Naive B cell (primary cell): ENCODE measurements at regions not wholly inside any gene's neighbourhood (a gene's known extent, or its start where the extent isn't known, plus 50 kb on each side); places are given as distances from the start of the nearest gene placed in this dataset.
A peak's percentile ranks its signal among the peaks of the same experiment; 100 is the strongest.

Experiments used
- ATAC-seq, 2 donors: fragments of 150-1000 bp; cut with Tn5 transposase; 2 replicates each; pipeline ENCODE4 v1.10.0; 2021; ENCODE audit warnings: low read depth in 2 of 2, mild to moderate bottlenecking in 2 of 2, moderate library complexity in 2 of 2
- DNase-seq: peaks from one replicate; pipeline ENCODE4 v3.0.0; 2022
- H3K27ac Mint-ChIP-seq, 6 donors: one replicate each; pipeline ENCODE4 v1.8.0; 2020 to 2022; ENCODE audit warnings: mild to moderate bottlenecking in 6 of 6, mixed read lengths in 6 of 6, moderate library complexity in 5 of 6, inconsistent platforms in 2 of 6
- H3K27me3 Mint-ChIP-seq, 3 donors: one replicate each; pipeline ENCODE4 v1.8.0; 2021 to 2022; ENCODE audit warnings: mixed read lengths in 3 of 3, mild to moderate bottlenecking in 1 of 3
- H3K36me3 Mint-ChIP-seq, 2 donors: one replicate each; pipeline ENCODE4 v1.8.0; 2020 to 2022; ENCODE audit warnings: mixed read lengths in 2 of 2, inconsistent platforms in 1 of 2, mild to moderate bottlenecking in 1 of 2
- H3K4me1 Mint-ChIP-seq, 3 donors: one replicate each; pipeline ENCODE4 v1.8.0; 2020 to 2022; ENCODE audit warnings: mixed read lengths in 3 of 3, inconsistent platforms in 1 of 3, mild to moderate bottlenecking in 1 of 3, moderate library complexity in 1 of 3
- H3K4me3 Mint-ChIP-seq, 8 donors: one replicate each; pipeline ENCODE4 v1.8.0; 2020 to 2022; ENCODE audit warnings: mild to moderate bottlenecking in 8 of 8, mixed read lengths in 8 of 8, moderate library complexity in 8 of 8, inconsistent platforms in 2 of 8
- H3K9me3 Mint-ChIP-seq, 7 donors: one replicate each; pipeline ENCODE4 v1.8.0; 2020 to 2022; ENCODE audit warnings: mixed read lengths in 7 of 7, mild to moderate bottlenecking in 5 of 7, inconsistent platforms in 2 of 7, moderate library complexity in 1 of 7

DNA sequence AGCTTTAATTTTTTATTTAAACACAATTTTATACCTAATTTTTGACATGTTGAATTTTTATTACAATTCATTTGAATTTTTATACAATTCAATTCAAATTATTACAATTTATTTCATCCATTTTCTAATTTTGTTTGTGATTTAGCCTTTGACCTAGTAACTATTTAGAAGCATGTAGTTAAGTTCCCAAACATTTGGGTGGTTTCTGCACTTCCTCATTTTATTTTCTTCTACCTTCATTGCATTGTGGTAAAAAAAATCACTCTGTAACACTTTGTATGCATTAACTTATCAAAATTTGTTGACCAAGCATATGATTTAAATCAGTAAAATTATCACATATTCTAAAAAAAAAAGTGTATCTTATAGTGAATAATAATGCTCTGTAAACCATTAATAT is 928.9 kb downstream of the ARAP2 start:
- no peak overlapping the region for H3K4me3 Mint-ChIP-seq
- no peak for ATAC-seq
- DNase-seq = no peak
- H3K36me3 Mint-ChIP-seq = no peaks in the 10 kb centered on the region
- peaks cover 0 to 4% (median 3%) of the 10 kb centered on the region in 7 donors for H3K9me3 Mint-ChIP-seq
- H3K27me3 Mint-ChIP-seq = no peaks in the 10 kb centered on the region
- H3K4me1 Mint-ChIP-seq = no peaks in the 10 kb centered on the region
- H3K27ac Mint-ChIP-seq = no peak overlapping the region

DNA sequence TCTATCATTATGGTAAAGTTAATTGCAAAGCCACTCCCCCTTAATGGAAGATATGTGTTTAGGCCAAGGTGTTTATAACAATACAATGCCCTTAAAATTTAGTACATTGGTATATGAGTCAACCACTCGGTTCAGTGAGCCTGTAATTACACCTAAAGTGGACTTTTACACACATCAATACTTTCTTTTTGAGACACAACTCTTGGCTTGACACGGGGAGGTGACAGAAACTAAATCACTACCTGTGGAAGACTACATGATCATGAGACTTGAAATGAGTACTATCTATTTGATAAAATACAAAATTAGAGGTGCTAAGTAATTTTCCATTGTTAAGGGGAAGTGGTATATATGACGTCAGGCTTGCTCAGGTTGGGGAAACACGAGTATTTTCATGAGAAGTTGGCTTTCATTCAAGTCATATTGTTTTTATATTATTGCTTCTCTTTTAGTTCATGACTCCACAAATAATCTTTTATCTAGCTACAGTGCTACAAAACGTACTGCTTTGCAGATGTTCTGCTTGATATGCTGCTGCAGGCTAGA is 918.3 kb downstream of the ARAP2 start:
- no peak for ATAC-seq
- H3K27me3 Mint-ChIP-seq = no peaks in the 10 kb centered on the region
- H3K4me3 Mint-ChIP-seq = no peak overlapping the region
- peaks cover 0 to 6% (median 1%) of the 10 kb centered on the region in 7 donors for H3K9me3 Mint-ChIP-seq
- H3K27ac Mint-ChIP-seq = no peak overlapping the region
- H3K4me1 Mint-ChIP-seq = no peaks in the 10 kb centered on the region
- no peak for DNase-seq
- H3K36me3 Mint-ChIP-seq = no peaks in the 10 kb centered on the region

DNA sequence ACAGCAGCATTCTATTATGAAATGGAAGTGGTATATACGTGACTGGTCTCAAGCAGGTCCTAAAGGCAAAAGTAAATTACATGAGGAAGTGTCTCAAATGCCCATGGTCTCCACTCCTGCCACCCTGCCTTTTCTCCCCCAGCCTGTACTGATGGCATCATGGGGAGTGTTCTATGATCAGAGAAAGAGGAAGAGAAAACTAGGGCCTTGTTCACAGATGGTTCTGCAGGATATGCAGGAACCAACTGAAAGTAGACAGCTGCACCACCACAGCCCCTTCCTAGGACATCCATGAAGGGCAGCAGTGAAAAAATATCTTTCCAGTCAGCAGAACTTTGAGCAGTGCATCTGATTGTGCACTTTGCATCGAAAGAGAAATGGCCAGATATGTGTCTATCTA is 901.5 kb downstream of the ARAP2 start:
- H3K4me1 Mint-ChIP-seq = no peaks in the 10 kb centered on the region
- H3K27me3 Mint-ChIP-seq = no peaks in the 10 kb centered on the region
- no peak overlapping the region for H3K4me3 Mint-ChIP-seq
- H3K36me3 Mint-ChIP-seq = no peaks in the 10 kb centered on the region
- DNase-seq (no peak), ATAC-seq (no peak)
- H3K9me3 Mint-ChIP-seq = peaks cover 0 to 10% (median 5%) of the 10 kb centered on the region in 7 donors
- H3K27ac Mint-ChIP-seq = no peak overlapping the region

DNA sequence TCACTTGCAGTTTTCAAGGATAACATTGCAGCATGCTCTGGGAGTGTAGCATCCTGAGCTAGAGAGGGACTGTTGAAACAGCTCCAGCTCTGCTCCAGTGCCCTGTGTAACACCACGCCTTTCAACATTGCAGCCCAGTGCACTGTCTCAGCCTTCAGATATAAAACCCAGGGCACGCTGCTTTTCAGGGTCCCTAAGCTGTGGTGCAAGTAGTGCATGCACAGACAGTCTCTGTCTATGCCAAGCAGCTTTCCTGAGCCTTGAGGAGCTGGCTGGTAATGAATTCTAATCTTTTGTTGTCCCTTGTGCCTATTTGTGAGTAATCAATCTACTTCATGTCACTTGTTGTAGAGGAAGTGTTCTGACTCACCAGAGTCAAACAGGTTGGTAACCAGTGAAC is 897.0 kb downstream of the ARAP2 start:
- H3K4me3 Mint-ChIP-seq = no peak overlapping the region
- peaks cover 12 to 24% (median 18%) of the 10 kb centered on the region in 7 donors for H3K9me3 Mint-ChIP-seq
- DNase-seq (no peak), ATAC-seq (no peak)
- no peaks in the 10 kb centered on the region for H3K36me3 Mint-ChIP-seq
- H3K27ac Mint-ChIP-seq = no peak overlapping the region
- H3K4me1 Mint-ChIP-seq = no peaks in the 10 kb centered on the region
- H3K27me3 Mint-ChIP-seq = no peaks in the 10 kb centered on the region

DNA sequence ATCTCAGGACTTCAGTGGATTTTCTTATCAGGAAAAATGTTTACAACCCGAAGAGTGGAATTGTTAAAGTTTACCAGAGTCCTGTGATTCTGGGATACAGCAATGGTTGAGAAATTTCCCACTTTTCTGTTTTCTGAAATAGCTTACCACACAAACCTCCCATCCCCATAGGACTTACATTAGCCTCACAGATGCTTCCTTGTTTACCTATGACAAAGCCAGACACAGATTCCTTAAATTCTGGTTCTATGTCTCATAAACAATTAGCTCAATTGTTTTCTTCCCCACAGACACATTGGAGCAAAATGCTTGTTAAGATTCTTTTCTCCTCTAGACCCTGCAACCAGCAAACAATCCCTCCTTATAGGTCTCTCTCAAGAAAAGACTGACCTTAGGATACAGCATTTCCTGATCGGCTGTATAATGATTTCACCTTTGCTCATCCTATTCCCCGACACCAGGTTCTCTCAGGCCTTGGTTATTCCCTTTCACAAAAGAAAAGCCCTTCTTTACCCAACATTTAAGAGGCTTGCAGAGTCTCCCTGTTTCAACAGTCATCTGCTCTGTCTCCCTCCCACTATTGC is 886.2 kb downstream of the ARAP2 start:
- Mint-ChIP-seq H3K4me1 (no peaks in the 10 kb centered on the region), H3K9me3 (peaks cover 0 to 17% (median 4%) of the 10 kb centered on the region in 7 donors), H3K27ac (peak overlapping the region in 1 of 6 donors; percentile 70), H3K4me3 (no peak overlapping the region), H3K27me3 (no peaks in the 10 kb centered on the region), H3K36me3 (no peaks in the 10 kb centered on the region)
- no peak for ATAC-seq
- no peak for DNase-seq

DNA sequence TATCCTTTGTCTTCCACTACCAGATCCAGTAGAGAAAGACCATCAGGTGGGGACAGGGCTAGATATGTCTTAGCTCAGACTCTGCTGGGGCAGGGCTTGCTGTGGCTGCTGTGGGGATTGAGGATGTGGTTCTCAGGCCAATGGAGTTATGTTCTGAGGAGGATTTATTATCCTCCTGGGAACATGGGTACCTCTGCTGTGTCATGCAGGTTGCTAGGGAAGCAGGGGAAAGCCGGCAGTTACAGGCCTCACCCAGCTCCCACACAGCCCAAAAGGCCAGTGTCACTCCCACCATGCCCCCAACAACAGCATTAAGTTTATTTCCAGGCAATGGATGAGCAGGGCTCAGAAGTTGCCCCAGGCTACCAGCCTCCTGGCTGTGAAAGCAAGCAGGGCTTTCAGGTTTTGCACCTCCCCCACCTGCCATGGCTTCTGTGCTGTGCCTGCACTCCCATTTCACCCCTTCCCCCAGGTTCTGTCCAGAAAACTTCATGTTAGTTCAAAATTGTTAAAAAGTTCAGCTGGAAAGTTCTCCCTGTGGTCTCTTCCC is 879.9 kb downstream of the ARAP2 start:
- peaks cover 0 to 17% (median 7%) of the 10 kb centered on the region in 7 donors for H3K9me3 Mint-ChIP-seq
- ATAC-seq = no peak
- H3K36me3 Mint-ChIP-seq = no peaks in the 10 kb centered on the region
- no peak for DNase-seq
- H3K27me3 Mint-ChIP-seq = no peaks in the 10 kb centered on the region
- no peak overlapping the region for H3K4me3 Mint-ChIP-seq
- peak overlapping the region in 1 of 6 donors; percentile 39 for H3K27ac Mint-ChIP-seq
- no peaks in the 10 kb centered on the region for H3K4me1 Mint-ChIP-seq

DNA sequence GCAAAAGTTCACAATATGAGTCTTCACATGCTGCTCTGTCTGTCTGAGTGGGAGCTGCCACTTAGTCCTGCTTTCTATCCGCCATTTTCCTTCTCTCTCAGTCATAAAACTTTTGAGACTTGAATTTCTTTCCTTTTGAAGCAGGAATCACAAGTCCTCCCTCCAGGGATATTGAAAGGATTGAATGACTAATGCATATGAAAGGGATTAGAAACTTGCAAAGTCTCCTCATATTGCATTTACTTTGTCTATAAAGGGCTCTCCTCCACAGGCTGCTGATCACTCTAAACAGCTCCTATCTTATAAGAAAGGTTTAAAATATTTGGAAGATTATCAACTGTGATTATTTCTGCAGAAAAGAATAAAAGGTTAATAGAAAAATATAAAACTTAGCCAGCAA is 879.1 kb downstream of the ARAP2 start:
- H3K9me3 Mint-ChIP-seq = peaks cover 0 to 13% (median 4%) of the 10 kb centered on the region in 7 donors
- no peaks in the 10 kb centered on the region for H3K27me3 Mint-ChIP-seq
- ATAC-seq = no peak

DNA sequence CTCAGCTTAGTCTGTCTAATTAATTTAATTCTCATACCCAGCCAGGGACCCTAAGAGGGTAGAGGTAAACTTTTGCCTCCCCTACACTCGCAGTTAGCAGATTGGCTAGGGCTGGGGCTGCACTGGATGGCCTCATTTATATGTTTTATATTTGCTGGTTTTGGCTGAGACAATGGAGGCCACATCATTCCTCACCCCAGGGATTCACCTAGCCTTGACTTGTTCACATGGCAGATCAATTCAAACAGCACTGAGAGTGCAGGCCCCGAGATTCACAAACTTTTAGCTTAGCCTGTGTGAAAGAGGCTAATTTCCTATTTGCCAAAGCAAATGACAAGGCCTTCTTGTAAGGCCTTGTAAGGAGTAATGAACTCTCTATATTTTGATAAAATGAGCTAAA is 844.4 kb downstream of the ARAP2 start:
- H3K4me1 Mint-ChIP-seq = no peaks in the 10 kb centered on the region
- no peaks in the 10 kb centered on the region for H3K36me3 Mint-ChIP-seq
- H3K27ac Mint-ChIP-seq = no peak overlapping the region
- DNase-seq = no peak
- H3K9me3 Mint-ChIP-seq = peaks cover 0 to 2% (median 0%) of the 10 kb centered on the region in 7 donors
- ATAC-seq = no peak
- no peak overlapping the region for H3K4me3 Mint-ChIP-seq
- H3K27me3 Mint-ChIP-seq = no peaks in the 10 kb centered on the region

More for the DNA sequence above, 879.1 kb downstream of the ARAP2 start:
- H3K27ac Mint-ChIP-seq = no peak overlapping the region
- no peak for DNase-seq
- no peaks in the 10 kb centered on the region for H3K4me1 Mint-ChIP-seq
- H3K36me3 Mint-ChIP-seq = no peaks in the 10 kb centered on the region
- no peak overlapping the region for H3K4me3 Mint-ChIP-seq

DNA sequence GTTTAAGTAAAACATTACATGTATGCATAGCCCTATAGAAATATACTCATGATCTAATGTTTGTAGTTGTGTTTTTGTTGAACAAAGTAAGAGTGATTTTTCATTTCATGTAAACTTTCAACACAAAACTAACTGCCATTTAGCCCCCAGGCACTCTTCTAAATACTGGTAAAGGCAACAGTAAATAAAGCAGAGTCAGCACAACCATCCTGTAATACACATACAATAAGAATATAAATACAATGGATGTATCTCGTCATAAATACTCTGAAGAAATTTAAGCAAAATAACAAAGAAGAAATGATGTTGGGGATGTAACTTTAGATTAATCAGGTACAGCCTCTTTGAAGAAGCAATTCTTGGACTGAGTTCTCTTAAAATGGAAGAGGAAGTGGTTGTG is 821.2 kb downstream of the ARAP2 start:
- DNase-seq (no peak), ATAC-seq (no peak)
- H3K36me3 Mint-ChIP-seq = no peaks in the 10 kb centered on the region
- H3K4me1 Mint-ChIP-seq = no peaks in the 10 kb centered on the region
- peaks cover 0 to 5% (median 0%) of the 10 kb centered on the region in 7 donors for H3K9me3 Mint-ChIP-seq
- H3K27ac Mint-ChIP-seq = no peak overlapping the region
- H3K4me3 Mint-ChIP-seq = no peak overlapping the region
- no peaks in the 10 kb centered on the region for H3K27me3 Mint-ChIP-seq

DNA sequence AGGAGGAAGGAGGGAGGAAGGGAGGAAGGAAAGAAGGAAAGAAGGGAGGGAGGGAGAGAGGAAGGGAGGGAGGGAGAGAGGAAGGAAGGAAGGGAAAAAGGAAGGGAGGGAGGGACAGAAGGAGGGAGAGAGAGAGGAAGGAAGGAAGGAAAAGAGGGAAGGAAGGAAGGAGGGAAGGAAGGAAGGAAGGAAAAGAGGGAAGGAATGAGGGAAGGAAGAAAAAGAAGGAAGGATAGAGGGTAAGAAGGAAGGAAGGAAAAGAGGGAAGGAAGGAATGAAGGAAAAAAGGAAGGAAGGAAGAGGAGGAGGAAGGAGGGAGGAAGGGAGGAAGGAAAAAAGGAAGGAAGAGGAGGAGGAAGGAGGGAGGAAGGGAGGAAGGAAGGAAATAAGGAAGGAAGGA is 796.8 kb downstream of the ARAP2 start:
- H3K27me3 Mint-ChIP-seq = no peaks in the 10 kb centered on the region
- no peak for ATAC-seq
- H3K36me3 Mint-ChIP-seq = peaks cover 0 to 7% of the 10 kb centered on the region in 2 donors
- peaks cover 1 to 28% (median 11%) of the 10 kb centered on the region in 7 donors for H3K9me3 Mint-ChIP-seq
- H3K27ac Mint-ChIP-seq = no peak overlapping the region
- no peak overlapping the region for H3K4me3 Mint-ChIP-seq
- DNase-seq = no peak
- no peaks in the 10 kb centered on the region for H3K4me1 Mint-ChIP-seq

DNA sequence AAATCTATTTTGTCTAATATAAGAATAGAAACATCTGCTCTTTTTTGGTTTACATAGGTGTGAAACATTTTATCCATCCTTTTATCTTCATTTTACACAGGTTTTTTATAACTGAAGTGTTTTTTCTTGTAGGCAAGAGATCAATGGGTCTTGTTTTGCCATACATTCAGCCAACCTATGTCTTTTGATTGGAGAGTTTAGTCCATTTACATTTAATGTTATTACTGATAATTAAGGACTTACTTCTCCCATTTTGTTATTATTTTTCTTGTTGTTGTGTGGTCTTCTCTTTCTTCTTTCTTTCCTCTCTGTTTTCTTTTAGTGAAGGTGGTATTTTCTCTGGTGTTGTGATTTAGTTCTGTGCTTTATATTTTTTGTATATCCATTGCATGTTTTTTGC is 785.3 kb downstream of the ARAP2 start:
- H3K36me3 Mint-ChIP-seq = no peaks in the 10 kb centered on the region
- no peaks in the 10 kb centered on the region for H3K27me3 Mint-ChIP-seq
- H3K9me3 Mint-ChIP-seq = peaks cover 5 to 23% (median 11%) of the 10 kb centered on the region in 7 donors
- H3K27ac Mint-ChIP-seq = no peak overlapping the region
- no peak overlapping the region for H3K4me3 Mint-ChIP-seq
- ATAC-seq = no peak
- H3K4me1 Mint-ChIP-seq = no peaks in the 10 kb centered on the region
- no peak for DNase-seq

DNA sequence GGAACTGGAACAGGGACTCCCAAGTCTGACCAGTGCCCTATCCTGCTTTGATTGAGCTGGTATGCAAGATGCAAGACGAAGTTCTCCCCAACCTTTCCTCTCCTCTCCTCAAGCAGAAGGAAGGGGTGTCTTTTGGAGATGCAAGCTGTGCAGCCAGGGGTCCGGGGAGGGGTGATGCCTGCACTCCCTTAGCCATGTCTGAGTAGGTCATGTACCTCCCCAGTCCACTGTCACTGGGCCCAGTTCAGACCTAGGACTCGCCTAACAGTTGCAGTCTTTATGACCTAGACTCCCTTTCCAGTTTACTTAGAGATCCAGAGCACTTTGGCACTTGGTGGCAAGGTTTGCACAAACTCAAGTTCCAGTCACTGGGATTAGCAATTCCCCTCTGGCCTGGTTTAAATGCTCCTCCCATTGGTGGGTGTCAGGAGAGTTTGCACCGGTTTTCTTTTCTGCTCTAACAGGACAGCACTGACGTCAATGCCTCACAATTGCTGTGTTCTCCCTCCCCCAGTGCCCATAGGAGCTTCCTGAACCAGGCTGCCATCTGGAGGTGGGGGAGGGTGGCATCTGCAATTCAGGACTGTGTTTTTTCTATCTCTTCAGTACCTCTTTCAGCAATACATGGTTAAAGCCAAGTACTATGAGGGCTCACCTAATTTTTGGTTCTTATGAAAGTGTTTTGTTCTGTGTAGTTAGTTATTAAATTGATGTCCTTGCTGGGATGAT is 782.2 kb downstream of the ARAP2 start:
- Mint-ChIP-seq H3K9me3 (peaks cover 5 to 22% (median 10%) of the 10 kb centered on the region in 7 donors), H3K36me3 (no peaks in the 10 kb centered on the region), H3K4me1 (no peaks in the 10 kb centered on the region), H3K27me3 (no peaks in the 10 kb centered on the region), H3K4me3 (no peak overlapping the region), H3K27ac (no peak overlapping the region)
- no peak for DNase-seq
- no peak for ATAC-seq

DNA sequence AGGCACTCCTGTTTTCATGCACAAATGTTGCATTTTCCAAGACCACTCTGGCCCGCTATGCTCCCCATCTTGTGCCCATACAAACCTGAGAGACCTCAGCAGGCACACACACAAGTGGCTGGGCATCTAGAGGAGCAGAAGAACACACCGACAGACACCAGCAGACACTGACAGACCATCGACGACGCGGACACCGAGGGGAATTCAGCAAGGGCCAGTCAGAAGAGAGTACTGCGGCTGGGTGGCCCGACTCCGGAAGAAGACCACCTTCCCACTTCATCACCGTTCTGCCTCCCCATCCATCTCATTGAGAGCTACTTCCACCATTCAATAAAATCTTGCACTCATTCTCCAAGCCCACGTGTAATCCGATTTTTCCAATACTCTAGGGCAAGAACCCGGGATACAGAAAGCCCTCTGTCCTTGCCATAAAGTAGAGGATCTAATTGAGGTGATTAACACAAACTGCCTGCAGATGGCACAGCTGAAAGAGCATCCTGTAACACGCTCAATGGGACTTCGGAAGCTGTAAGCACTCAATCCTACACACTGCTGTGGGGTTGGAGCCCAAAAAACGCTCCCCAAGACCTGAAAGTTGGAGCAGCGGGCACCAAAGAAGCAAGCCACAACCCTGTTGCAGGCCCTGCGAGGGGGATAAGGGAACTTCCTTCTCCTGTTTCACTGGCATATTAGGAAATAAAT is 780.9 kb downstream of the ARAP2 start:
- peaks cover 1 to 22% (median 8%) of the 10 kb centered on the region in 7 donors for H3K9me3 Mint-ChIP-seq
- DNase-seq = no peak
- no peak for ATAC-seq
- H3K4me3 Mint-ChIP-seq = no peak overlapping the region
- no peaks in the 10 kb centered on the region for H3K27me3 Mint-ChIP-seq
- no peaks in the 10 kb centered on the region for H3K36me3 Mint-ChIP-seq
- no peaks in the 10 kb centered on the region for H3K4me1 Mint-ChIP-seq
- no peak overlapping the region for H3K27ac Mint-ChIP-seq
